ACHN (cell line): ENCODE measurements at regions not wholly inside any gene's neighbourhood (a gene's known extent, or its start where the extent isn't known, plus 50 kb on each side); places are given as distances from the start of the nearest gene placed in this dataset.
A peak's percentile ranks its signal among the peaks of the same experiment; 100 is the strongest.

Source experiments
- DNase-seq: peaks from one replicate; pipeline ENCODE4 v3.0.0-alpha.2; 2015
- in situ Hi-C: cut with HindIII; loops from 2 replicates; pipeline ENCODE4 v1.10.0; 2017; ENCODE audit warnings: low sequenced_read_pairs, low pct_ligation_motif_present, low pct_unique_long_range_greater_than_20kb

DNA sequence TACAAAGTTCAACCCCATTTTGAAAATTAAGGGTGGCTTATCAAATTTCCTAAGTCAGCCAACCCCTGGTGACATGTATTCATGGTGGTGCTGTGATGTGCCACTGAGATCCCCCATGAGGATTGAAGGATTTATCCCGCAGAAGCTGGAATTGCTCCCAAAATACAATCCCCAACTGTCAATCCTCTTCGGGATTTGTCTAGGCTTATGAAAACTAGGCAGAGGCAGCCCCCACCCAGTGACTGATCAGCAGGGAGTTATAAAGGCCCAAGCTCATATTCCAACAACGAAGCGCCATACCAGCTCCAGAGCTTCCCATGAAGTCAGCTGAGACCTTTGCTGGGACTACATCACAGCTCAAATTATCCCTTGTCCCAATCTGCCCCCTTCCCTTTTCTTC is 316.0 kb downstream of the ENC1 start:
- in situ Hi-C loops = no loop called here
- DNase-seq = no peak

DNA sequence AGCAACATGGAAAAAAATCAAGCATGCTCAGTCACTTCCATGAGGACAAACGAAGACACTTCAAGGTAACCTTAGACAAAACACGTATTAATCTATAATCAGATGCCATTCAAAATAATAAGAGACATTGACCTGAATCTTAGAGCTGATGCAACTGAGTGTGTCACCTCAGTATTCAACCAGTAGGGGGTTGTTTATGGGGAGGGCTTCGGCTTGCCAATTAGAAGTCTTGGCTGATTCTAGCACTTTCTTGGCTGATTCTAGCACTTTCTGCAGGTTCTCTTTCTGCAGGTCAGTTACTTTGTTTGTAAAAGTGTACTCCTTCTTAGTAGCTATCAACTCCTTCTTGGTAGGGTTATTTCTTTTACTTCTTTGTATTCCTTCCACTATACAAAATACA is 317.6 kb downstream of the ENC1 start:
- DNase-seq = peak; percentile 3
- in situ Hi-C loops = no loop called here

DNA sequence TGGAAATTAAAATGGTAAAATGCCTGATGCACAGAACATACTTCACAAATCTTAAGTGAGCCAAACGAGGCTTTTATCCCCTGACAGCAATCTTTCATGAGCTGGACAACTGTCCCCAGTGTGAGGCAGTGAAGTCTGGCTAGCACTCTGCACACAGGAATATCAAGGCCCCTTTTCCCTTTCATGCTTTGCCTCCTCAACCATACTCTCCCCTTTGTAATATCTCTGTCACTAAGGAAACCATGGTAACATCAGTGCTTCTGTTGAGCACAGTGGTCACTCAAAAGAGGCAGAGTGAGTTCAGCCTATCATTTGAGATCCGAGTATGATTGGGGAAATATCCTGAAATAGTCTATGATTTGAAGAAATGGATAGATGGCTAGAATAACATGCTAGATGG is 318.3 kb downstream of the ENC1 start:
- DNase-seq = no peak
- in situ Hi-C loops = no loop called here

DNA sequence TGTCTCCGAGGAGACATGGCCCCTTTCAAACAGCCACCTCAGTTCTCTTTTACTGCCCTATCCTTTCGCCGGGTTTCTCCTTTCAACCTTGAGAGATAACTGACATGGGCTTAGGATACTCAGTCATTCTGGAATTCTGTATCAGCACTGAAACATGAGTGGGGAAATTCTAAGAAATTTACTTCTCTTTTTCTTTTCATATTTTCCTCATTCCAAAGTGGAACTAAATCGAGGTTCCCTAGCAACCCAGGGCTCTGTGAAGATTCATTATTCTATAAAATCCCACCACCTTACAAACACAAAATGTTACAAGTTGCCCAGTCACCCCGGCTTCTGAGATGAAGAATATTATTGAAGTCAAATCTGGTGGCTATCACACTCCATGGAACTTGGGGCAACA is 319.2 kb downstream of the ENC1 start:
- no peak for DNase-seq
- in situ Hi-C loops = no loop called here

DNA sequence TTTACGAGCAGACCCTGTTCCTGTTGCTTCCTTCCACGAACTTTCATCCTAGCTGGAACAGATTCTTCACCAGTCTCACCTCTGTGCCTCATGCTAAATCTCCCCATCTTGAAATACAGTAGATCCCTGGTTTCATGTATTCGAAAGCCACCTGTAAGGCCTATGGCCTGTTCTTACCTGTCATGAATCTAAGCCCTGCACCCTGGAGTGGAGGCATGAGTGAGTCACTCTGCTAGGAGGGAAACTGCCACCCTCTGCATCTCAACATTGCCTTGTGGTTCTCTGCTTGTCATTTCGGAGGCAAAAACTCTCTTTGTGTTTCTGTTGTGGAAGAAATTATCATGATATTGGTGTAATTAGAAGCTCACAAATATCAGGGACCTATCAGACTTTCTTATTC is 320.0 kb downstream of the ENC1 start:
- in situ Hi-C loops = no loop called here
- DNase-seq = no peak

DNA sequence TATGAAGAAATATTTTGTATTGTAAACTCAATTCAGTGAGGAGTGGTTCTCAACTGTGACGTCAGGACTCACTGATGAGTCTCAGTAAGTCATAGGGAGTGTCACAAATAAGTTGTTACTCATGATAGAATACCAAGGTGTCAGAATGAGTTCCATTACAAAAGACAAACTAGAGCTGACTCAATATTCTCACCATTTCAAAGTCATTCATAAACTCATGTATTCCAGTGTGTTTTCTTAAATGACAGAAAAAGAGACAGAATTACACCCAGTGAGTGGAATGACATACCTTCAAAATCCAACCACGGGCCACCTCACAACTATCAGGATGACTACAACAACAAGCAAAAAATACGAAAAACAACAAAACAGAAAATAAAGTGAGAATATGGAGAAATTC is 321.5 kb downstream of the ENC1 start:
- no peak for DNase-seq
- in situ Hi-C loops = no loop called here

DNA sequence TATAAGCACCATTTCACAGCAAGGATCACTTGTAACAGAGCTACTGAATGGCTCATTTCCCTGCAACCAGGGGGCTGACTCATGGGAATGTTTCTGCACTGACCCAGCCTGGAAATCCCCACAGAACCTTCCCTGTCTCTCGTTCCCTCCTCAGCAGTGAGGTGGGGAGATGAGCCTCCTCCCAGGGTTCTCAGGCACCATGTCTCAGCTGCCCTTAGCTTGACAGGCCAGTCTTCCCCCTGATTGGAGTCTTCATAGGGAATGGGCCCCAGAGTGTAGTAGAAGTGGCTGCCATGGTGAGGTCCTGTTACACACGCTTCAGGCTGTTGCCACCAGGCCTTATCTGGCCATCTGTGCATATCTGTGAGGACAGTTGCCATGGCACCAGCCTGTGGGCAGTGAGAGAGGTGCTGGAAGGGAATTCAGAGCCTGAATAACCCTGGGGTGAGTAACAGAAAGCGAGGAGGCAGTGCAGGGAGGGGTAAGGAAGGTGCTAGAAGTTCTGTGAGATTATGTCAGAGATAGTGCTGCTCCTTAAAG is 324.4 kb downstream of the ENC1 start:
- peak; percentile 92 for DNase-seq
- in situ Hi-C loops = no loop called here

DNA sequence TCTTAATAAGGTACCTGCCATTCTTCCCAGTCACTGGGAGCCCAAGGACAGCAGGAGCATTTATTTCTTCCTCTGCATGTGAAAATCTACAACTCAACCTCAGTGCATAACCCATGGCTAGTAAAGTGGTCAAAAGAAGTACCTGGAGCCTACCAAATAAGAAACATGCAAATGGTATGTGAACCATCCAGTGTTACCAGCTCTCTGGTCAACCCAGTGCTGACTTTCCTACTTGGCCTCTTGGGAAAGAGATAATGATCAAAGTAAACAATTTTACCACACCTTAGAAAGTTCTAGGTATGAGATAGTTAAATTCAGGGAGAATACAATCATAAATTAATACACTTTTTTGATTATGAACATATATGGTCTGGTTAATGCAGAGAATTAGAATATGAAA is 325.6 kb downstream of the ENC1 start:
- in situ Hi-C loops = no loop called here
- DNase-seq = no peak

DNA sequence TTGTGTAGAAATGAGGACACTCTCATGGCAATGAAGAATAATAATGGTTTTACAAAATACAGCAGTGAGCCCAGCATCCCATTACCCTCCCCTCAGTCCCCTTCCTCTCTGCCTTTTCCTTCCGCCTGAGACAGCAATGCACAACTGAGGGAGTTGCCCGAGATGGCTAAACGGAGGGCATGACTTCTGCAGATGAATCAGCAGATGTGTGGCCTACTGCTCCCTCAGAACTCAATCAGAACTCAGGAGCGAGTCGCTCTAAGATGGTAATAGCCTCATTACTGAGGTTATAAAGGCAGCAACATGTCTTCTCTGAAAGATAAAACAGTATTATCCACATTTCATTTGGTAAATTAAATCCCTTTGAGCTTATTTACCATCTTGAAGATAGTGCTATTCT is 326.6 kb downstream of the ENC1 start:
- in situ Hi-C loops = no loop called here

DNA sequence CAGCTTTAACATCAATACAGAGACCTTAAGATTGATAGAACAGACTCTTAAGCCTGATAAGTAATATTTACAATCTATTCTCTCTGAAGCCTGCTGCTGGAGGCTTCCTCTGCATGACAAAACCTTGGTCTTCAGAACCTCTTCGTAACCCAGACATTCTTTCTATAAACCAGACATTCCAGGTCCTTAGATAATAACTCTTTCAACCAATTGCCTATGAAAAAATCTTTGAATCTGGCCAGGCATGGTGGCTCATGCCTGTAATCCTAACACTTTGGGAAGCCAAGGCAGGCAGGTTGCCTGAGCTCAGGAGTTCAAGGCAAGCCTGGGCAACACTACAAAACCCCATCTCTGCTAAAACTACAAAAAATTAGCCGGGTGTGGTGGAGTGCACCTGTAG is 327.8 kb downstream of the ENC1 start:
- DNase-seq = no peak
- in situ Hi-C loops = no loop called here

More for the DNA sequence above, 326.6 kb downstream of the ENC1 start:
- DNase-seq = no peak

DNA sequence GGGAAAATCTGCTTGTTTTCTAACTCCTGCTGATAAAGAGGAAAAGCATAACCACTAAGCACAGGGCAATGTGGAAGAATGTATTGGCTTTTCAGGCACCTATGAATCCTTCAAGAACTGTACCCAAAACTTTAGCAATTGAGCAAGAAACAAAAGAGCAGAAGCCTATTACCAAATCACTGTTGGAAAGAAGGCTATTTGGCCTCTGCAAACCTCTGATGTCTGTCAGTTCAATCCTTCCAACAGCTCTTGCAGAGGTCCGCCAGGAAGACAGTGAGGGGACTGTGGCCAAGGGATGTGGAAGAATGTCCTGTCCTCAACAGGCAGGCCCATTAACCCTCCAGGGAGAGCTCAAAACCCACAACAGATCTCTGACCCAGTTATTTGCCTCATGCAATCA is 328.6 kb downstream of the ENC1 start:
- in situ Hi-C loops = no loop called here

DNA sequence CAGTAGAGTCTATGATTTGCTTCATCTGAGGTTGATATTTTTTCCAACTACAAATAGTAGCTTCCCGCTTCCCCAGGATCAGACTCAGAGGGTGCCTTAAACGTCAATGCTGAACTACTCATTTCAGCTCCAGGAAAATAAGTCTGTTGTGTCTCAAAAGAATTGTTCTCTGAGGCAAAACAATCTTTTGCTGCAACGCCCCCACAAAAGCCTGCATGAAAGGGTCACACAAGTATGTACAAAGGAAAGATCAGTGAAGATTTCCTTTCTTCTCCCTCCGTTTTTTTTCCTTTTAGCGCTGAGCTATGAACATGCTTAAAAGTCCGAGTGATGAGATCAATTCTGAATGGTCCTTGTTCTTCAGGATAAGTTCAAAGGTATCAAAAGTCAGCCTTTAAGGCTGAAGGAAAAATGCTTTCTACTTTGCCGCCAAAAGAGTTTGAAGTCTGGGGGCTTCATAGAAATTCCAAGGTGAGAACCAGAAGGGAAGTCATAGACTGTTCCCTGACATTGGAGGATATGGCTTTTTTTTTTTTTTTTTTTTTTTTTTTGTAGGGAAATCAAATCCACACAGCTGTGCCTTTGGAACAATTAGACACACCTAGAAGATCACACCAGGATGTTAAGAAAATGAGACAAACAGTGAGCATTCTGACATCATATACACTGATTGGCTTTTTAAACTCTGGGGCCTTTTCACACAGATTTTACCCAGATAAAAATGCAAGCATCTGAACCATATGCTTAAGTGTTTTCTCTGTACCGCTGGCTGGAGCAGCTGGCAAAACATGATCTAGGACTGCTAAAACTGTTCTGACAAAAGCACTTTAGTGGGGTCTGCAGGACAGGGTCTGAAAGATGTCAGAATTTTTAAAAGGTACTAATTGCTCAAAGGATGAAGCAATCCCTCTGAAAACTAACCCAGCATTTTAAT is 329.3 kb downstream of the ENC1 start:
- no peak for DNase-seq
- in situ Hi-C loops = no loop called here

More for the DNA sequence above, 328.6 kb downstream of the ENC1 start:
- DNase-seq = no peak

DNA sequence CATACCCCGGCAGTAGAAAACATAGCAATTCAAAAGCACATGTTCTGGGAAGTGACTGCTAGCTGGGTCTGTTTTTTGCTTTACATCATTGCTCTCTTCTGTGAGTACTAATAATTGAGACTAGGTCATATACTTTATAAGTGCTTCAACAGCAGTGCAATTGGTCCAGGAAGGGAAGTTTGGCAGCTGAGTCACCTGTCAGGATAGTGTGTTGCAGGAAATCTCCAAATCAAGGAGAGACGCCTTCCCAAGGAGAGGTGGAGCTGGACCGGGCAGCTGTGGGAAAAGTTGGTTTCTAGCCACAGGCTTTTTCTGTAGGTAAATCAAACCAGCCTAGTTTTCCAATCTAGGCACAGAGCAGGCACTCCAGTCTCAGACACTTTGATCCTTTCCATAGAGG is 330.1 kb downstream of the ENC1 start:
- in situ Hi-C loops = no loop called here
- no peak for DNase-seq

DNA sequence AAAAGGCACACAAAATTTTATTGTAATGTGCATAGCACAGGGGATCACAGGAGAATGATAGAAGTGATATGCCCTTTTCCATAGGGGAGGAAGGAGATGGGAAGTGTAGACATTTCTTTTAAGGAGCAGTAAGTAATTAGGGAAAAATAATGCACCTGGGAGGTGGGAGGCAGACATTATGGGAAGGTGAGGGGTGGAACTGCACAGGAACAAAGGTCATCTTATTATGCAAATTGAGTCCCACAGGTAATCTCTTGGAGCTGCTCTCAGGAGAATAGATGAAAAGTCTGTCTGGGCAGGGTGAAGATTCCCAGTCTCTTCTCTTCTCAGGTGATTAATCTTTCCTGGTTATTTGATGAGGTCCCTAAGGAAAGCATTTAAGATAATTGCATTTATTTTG is 331.5 kb downstream of the ENC1 start:
- in situ Hi-C loops = no loop called here
- DNase-seq = no peak

DNA sequence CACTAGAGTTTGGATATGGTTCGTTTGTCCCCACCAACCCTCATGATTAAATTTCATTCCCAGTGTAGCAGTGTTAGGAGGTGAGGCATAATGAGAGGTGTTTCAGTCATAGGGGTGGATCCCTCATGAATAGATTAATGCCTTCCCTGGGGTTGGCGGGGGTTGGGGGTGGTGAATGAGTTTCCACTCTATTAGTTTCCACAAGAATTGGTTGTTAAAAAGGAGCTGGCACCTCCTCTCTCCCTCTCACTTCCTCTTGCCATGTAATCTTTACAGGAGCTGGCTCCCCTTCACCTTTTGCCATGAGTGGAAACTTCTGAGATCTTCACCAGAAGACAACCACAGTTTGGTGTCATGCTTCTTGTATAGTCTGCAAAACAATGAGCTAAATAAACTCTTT is 333.7 kb downstream of the ENC1 start:
- in situ Hi-C loops = no loop called here

DNA sequence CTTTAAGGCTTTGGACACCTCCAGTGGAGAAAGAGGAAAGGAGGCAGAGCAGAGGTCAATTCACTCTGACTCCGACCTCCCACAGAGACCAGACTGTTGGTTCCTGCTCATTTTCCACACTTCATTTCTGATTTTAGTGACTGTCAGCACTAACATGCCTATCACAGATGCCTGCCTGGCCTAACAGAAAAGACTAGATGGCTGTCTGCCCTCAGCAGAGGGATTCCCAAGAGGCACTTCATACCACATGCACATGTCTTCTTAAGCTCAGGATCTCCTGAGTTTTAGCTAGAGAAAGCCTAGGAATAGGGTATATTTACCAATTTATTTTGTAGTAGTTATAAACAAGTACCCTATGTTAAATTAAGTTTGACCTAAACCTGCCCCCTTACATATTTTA is 336.0 kb downstream of the ENC1 start:
- in situ Hi-C loops = no loop called here
- no peak for DNase-seq

More for the DNA sequence above, 333.7 kb downstream of the ENC1 start:
- DNase-seq = no peak

DNA sequence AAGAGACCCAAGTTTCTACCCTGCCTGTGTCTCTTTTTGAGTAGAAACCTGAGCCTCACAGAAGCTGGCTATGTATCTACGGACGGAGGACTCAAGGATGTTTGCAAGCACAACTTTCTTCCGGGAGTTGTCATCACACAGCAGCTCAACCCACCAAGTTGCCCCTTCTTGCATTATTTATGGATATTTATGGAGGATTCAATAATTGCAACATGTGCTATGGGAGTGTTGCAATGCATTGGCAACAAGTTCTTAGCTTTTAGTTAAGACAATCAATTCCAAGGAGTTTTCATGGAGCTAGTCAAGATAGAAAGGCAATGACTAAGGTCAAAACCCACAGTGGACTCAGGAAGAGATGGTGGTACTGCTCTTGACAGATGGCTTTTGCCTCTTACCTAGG is 336.9 kb downstream of the ENC1 start:
- in situ Hi-C loops = no loop called here

DNA sequence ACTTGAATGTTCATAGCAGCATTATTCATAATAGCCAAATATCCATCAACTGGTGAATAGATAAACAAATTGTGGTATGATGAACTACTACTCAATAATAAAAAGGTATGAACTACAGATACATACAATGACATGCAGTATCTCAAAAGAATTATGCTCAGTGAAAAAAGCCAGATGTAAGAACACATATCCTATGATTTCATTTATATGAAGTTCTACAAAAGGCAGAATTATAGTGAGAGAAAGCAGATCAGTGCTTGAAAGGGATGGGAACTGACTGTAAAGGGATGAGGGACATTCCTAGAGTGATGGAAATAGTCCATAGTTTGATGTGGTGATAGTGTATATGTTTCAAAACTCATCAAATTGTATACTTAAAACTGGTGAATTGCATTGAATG is 339.0 kb downstream of the ENC1 start:
- in situ Hi-C loops = no loop called here
- no peak for DNase-seq

More for the DNA sequence above, 336.9 kb downstream of the ENC1 start:
- no peak for DNase-seq

DNA sequence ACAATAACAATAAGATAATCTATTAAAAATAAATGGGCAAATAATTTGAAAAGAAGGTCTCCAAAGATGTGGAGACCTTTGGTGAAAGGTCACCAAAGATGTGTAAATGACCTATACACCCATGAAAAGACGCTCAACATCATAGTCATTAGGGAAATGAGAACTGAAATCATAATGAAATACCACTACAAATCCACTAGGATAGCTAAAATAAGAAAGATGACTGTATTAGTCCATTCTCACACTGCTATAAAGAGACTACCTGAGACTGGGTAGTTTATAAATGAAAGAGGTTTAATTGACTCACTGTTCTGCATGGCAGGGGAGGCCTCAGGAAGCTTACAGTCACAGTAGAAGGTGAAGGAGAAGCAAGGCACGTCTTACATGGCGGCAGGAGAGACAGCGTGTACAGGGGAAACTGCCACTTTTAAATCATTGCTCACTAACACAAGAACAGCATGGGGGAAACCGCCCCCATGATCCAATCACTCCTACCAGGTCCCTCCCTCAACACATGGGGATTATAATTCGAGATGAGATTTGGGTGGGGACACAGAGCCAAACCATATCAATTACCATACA is 339.6 kb downstream of the ENC1 start:
- in situ Hi-C loops = no loop called here

DNA sequence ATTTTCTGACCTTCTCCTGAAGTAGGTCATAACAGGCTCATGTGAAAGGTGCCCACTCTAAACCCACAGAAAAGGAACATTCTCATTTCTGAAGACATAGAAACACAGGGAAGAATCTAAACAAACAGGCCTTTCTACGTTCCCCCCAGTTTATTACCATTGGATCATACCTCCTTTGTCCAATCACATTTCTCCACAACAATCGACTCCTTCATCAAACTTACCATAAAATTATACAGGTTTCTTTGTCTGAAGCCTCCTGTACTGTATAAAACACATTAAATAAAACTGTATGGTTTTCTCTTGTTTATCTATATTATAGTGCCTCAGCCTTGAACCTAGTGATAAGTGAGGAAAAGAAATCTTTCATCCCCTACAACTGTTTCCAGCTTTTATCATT is 340.7 kb downstream of the ENC1 start:
- no peak for DNase-seq
- in situ Hi-C loops = no loop called here

More for the DNA sequence above, 339.6 kb downstream of the ENC1 start:
- no peak for DNase-seq
